Coronary artery (tissue), 2 donors: ENCODE measurements at regions not wholly inside any gene's neighbourhood (a gene's known extent, or its start where the extent isn't known, plus 50 kb on each side); places are given as distances from the start of the nearest gene placed in this dataset.

Experiments used
- DNase-seq: peaks from one replicate; pipeline ENCODE4 v3.0.0-alpha.2; 2017; ENCODE audit warnings: low spot score
- H3K27ac ChIP-seq, 2 donors: fragments of 200-600 bp; sonication (generic); one replicate each; pipeline ENCODE4 v1.5.1; 2016 to 2019
- H3K4me3 ChIP-seq: fragments of 200-600 bp; sonication (generic); 2 replicates; pipeline ENCODE4 v1.5.1; 2016; ENCODE audit warnings: mild to moderate bottlenecking, moderate library complexity
- TF ChIP-seq, protein P1 (sequence below): fragments of 200-600 bp; sonication (generic); IDR thresholded peaks from one replicate; pipeline ENCODE4 v1.5.1; 2019; ENCODE audit warnings: antibody characterized with exemption

DNA sequence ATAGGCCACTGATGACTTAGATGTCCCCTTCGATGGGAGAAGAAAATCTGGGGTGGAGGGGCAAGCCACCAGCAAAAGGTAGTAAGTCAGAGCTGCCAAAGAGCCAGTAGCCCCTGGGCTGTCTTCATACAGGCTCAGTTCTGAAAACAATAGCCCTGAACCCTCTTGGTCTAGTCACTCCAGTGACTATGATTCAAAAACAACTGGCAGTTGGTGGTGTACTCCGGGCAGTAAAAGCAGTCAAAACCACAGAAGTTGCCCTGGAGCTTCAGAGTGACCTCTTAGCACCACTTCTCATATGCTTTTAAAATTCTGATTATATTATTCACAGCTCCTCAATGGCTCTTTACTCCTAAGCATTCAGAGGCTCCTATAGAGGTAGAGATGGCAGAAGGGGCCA lies 164.3 kb upstream of the MAMLD1 start:
- no peak overlapping the region for H3K27ac ChIP-seq
- TF ChIP-seq, protein P1, sequence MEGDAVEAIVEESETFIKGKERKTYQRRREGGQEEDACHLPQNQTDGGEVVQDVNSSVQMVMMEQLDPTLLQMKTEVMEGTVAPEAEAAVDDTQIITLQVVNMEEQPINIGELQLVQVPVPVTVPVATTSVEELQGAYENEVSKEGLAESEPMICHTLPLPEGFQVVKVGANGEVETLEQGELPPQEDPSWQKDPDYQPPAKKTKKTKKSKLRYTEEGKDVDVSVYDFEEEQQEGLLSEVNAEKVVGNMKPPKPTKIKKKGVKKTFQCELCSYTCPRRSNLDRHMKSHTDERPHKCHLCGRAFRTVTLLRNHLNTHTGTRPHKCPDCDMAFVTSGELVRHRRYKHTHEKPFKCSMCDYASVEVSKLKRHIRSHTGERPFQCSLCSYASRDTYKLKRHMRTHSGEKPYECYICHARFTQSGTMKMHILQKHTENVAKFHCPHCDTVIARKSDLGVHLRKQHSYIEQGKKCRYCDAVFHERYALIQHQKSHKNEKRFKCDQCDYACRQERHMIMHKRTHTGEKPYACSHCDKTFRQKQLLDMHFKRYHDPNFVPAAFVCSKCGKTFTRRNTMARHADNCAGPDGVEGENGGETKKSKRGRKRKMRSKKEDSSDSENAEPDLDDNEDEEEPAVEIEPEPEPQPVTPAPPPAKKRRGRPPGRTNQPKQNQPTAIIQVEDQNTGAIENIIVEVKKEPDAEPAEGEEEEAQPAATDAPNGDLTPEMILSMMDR: no peak
- no peak overlapping the region for H3K4me3 ChIP-seq
- DNase-seq: no peak

DNA sequence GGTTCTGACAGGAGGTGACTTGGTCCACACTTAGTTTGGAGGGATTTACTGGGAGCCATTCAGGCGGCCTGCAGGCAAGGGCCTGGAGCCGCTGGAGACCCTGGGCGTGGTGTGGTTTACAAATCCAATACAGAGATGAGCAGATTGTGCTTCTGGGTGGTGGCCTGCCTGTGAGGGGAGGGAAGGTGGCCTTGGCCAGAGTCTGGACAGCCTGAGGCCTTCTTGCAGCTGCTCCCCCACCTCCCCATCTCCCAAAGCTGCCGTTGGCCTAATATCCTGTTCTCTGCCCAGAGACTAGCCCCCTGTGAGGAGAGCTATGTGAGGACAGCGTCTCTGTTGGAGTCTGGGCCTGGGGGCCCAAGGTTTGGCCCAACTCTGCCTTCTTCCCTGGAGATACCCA lies 163.9 kb upstream of the MAMLD1 start:
- H3K27ac ChIP-seq: no peak overlapping the region
- no peak for DNase-seq
- TF ChIP-seq, protein P1: no peak
- no peak overlapping the region for H3K4me3 ChIP-seq

DNA sequence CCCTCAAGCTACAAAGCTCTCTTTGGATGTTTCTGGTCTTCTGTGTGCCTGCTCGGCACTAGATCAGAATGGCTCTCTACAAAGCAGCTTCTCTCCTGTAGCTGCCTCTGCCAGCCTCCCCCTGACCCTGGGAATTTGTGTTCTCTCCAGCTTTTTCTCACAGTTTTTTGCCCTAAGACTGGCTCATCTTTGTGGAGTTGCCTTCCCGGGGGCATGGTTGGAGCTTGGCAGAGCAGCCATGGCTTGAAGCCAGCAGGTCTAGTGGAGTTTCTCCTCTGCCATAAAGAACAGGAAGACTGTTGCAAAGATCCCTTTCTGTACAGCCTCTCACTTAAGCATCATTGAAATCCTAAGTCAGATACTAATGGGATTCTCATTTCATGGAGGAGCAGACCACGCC lies 163.3 kb upstream of the MAMLD1 start:
- Histone ChIP-seq H3K4me3 (no peak overlapping the region), H3K27ac (no peak overlapping the region)
- TF ChIP-seq, protein P1: no peak
- DNase-seq: no peak

DNA sequence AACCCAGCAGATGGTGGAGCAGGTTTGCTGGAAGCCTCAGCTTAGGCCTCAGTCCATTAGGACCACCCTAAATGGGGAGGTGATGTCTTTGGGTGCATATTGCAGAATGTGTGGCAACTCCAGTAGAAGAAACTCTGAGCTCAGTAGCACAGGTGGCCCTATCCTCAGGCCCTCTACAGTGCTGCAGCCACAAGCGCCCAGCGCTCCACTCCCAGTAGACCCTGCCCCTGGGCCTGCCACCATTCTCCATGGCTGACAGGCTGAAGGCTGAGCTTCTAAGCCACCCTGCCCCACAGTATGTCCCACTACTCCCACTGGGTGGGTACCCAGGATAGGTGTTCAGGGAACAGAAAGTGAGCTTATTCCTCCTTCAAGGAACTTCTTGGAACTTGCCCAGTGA lies 162.8 kb upstream of the MAMLD1 start:
- DNase-seq: no peak
- no peak overlapping the region for H3K27ac ChIP-seq
- TF ChIP-seq, protein P1: no peak
- H3K4me3 ChIP-seq: no peak overlapping the region

DNA sequence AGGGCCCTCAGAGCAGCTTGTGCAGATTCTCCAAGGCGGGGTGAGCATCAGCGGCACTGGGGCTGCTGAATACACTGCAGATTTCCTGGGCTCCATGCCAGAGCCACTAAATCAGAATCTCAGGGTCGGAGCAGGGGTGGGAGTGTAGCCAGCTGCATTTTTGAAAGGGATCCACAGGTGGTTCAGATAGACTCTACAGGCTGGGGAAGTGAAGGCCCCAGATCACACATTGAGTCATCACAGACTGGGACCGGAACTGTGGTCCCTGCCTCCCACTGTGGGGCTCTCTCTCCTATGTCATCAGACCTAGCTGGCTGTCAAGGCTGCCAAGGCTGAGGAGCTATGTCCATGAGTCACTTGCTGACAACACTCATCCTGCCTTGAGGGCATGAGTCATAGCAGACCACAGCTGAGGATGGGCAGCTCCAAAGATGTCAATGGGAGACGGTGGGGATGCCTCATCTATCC lies 162.3 kb upstream of the MAMLD1 start:
- H3K4me3 ChIP-seq: no peak overlapping the region
- H3K27ac ChIP-seq: peak overlapping the region; percentile 14 to 37
- TF ChIP-seq, protein P1: no peak
- peak; percentile 78 for DNase-seq

DNA sequence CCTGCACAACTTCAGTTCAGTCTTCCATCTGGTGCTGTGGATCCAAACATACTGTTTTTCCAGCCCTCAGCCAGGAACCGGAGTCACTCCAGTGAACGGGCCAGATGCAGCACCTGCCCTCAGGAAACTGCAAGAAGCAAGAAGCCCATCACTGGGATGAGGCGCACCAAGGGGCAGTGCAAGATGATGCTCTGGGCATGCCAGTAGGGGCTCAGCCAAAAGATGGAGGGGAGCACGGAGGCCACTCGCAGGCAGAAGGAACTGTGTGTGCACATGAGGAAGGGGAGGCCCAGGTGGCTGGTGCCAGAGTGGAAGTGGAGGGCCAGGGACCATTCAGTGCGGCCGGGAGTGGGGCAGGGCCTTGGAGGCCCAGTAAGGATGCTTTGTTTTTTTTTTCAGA lies 161.7 kb upstream of the MAMLD1 start:
- H3K4me3 ChIP-seq: no peak overlapping the region
- TF ChIP-seq, protein P1: no peak
- peak overlapping the region; percentile 14 to 37 for H3K27ac ChIP-seq
- peak; percentile 68 for DNase-seq

DNA sequence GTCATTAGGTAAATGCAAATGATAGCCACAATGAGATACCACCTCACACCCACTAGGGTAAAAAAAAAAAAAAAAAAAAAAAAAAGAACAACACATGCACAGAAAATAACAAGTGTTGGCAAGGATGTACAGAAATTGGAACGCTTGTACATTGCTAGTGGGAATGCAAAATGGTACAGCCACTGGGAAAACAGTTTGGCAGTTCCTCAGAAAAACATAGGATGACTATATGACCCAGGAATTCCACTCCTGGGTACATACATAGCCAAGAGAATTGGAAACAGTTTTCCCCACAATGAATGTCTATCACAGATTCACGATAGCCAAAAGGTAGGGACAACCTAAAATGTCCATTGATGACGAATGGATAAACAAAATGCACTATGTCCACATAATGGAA lies 161.3 kb upstream of the MAMLD1 start:
- no peak for DNase-seq
- Histone ChIP-seq H3K4me3 (no peak overlapping the region), H3K27ac (no peak overlapping the region)
- TF ChIP-seq, protein P1: no peak
